HG02763 (cell line): ENCODE measurements at regions not wholly inside any gene's neighbourhood (a gene's known extent, or its start where the extent isn't known, plus 50 kb on each side); places are given as distances from the start of the nearest gene placed in this dataset.
A peak's percentile ranks its signal among the peaks of the same experiment; 100 is the strongest.
"Not testable (repeated sequence)": the region's sequence is repeated elsewhere in the genome, so short reads cannot be mapped to it uniquely, and the experiment has no call there.

ENCODE experiments used
- ATAC-seq: cut with Tn5 transposase; IDR thresholded peaks from one replicate; pipeline ENCODE4 v1.9.1; 2021; ENCODE audit warnings: mild to moderate bottlenecking, moderate library complexity; ENCODE audit not compliant: unreplicated experiment

DNA sequence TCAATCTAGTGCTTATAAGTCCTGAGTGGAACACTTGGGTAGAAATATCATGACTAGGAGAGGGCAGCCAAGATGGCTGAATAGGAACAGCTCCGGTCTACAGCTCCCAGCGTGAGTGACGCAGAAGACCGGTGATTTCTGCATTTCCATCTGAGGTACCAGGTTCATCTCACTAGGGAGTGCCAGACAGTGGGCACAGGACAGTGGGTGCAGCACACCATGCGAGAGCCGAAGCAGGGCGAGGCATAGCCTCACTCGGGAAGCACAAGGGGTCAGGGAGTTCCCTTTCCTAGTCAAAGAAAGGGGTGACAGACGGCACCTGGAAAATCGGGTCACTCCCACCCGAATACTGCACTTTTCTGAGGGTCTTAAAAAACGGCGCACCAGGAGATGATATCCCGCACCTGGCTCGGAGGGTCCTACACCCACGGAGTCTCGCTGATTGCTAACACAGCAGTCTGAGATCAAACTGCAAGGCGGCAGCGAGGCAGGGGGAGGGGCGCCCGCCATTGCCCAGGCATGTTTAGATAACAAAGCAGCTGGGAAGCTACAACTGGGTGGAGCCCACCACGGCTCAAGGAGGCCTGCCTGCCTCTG, 302.8 kb downstream of the TFAP2B start:
- not testable (repeated sequence) for ATAC-seq

DNA sequence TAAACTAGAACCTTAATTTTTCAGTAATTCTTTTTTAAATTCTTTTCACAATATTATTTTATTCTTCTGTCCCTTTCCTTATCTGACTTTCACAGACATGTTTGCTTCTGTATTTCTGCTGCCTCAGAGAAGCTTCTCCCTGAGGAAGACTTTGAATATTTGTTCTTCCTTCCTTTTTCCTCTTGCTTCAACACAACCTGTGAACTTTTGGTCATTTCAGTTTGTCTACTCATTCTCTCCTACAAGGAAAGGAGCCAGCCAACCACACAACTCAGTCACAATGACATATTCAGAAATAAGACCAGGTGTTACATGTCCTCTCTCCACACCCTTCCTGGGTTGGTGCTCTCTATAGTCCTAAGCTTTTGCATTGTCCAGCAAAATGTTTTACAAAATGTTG, 310.4 kb downstream of the TFAP2B start:
- no peak for ATAC-seq

DNA sequence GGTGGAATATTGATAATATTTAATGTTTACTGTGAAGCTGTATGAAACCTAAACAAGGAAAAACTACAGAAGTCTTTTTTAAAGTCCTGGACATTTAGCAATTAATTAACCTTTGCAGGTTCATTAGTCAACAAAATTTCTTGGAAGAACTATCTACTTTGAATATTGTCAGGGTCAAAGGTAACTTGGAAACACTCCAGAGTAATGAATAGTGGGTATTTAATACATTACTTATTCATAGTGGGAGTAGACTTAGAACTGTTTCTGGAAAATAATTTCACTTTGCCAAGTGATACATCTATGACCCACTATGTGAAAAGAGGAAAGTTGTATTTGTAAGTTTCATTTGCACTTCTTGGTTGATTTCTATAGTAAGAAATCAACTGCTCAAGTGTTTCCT, 319.1 kb downstream of the TFAP2B start:
- ATAC-seq: no peak

DNA sequence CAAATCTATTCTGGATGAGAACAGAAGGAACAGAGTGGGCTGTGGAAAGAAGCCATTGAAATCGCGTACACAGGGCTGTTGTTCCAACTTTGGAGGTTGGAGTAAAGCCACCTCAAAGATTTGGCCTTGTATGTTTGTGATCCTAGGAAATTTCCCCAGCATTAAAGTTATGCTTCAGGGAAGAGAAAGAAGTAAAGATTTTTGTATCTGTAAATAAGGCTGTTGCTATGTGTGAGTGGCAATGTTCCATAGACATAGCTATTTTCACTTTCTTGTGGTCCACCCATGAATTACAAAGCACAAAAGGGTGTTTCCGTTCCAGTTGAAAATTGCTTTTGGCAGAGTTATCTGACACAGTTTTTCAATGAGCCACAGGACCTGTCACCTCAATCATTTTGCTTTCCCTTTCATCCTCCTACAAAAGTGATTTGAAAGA, 321.3 kb downstream of the TFAP2B start:
- ATAC-seq: no peak

DNA sequence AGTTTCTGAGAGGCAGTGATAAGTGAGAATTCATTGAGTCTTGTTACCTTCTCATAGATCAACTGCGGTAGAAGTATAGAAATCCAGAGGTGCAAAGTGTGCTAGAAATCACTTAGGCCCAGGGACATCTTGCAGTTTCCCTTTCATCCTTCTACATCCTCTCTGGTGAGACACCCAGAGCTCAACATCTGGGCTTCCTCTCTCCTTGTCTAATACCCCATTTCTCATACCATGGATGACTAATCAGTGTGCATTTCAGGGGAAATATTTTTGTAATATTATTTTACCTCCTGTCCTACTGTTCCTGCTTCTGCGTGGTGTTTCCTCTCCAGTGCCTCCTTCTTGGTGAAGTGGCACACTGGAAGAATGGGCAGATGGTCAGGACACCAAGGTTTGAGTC, 322.4 kb downstream of the TFAP2B start:
- no peak for ATAC-seq

DNA sequence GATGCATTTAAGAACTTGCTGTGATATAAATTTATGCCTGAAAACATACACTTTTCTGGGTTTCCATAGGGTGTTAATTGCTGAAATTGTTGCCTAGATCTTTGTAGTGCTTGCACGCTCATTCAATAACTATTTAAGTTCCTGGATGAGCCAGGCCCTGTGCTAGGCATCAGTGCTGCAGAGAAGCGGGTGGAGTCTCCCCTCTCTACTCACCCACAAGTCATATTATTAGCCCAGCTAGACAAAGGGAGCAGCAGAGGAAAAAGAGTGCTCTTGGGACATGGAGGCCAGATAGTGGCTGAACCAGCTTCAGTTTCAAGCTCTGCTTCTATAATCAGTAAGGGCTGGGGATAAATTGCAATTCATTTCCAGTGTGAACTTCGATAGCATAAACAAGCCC, 329.1 kb downstream of the TFAP2B start:
- ATAC-seq: no peak

DNA sequence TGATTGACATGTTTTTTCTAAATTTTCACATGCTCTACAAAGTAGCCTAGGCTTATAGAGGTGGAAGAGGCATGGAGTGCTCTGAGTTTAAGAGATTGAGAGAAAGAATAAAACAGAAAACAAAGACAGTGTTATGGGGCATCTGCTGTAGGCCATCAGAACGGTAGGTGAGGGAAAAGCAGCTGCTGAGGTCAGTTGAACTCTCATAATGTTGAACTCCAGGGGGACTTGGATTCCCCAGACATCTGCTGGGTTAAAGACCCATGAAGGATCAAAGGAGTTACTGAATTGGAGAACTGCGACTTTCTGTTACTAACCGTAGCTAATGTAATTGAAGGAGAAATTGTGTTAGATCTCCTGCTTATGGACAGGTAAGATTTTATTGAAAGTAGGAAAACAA, 333.9 kb downstream of the TFAP2B start:
- no peak for ATAC-seq

DNA sequence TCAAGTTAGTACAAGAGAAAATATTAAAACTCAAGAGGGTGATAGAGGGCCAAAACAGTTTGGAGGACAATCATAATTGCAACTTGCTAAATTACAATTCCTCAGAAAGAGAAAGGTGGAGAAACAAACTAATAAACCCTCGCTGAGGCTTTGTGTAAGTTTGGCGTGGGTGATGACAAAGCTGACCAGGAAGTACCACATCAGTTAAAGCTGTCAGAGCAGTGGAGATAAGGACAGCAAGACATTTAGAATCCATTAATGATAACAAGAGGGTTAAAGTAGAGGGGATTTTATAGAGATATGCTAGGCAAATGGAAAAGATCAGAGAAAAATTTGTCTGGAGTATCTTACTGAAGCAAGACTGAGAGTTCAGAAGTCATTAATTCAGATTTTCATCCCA, 334.4 kb downstream of the TFAP2B start:
- no peak for ATAC-seq

DNA sequence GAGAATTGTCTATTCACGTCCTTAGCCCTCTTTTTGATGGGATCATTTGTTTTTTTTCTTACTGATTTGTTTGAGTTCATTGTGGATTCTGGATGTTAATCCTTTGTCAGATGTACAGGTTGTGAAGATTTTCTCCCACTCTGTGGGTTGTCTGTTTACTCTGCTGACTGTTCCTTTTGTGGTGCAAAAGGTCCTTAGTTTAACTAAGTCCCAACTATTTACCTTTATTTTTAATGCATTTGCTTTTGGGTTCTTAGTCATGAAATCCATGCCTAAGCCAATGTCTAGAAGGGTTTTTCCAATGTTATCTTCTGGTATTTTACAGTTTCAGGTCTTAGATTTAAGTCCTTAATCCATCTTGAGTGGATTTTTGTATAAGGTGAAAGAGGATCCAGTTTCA, 336.3 kb downstream of the TFAP2B start:
- ATAC-seq: not testable (repeated sequence)

DNA sequence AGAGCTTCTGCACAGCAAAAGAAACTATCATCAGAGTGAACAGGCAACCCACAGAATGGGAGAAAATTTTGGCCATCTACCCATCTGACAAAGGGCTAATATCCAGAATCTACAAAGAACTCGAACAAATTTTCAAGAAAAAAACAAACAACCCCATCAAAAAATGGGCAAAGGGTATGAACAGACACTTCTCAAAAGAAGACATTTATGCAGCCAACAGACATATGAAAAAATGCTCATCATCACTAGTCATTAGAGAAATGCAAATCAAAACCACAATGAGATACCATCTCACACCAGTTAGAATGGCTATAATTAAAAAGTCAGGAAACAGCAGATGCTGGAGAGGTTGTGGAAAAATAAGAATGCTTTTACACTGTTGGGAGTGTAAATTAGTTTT, 340.6 kb downstream of the TFAP2B start:
- ATAC-seq: not testable (repeated sequence)

DNA sequence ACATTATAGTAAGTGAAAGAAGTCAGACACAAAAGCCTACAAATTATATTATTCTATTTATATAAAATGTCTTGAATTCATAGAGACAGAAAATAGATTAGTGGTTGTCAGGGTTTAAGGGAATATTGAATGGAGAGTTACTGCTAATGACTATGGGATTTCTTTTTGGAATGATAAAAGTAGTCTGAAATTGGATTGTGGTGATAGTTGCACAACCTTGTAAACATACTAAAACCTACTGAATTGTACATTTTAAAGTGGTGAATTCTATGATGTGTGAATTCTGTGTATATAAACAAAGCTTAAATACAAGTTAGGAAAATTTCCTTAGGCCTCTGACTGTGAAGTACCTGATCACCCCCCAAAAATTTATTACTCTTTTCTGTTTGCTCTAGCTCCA, 343.1 kb downstream of the TFAP2B start:
- ATAC-seq: no peak

DNA sequence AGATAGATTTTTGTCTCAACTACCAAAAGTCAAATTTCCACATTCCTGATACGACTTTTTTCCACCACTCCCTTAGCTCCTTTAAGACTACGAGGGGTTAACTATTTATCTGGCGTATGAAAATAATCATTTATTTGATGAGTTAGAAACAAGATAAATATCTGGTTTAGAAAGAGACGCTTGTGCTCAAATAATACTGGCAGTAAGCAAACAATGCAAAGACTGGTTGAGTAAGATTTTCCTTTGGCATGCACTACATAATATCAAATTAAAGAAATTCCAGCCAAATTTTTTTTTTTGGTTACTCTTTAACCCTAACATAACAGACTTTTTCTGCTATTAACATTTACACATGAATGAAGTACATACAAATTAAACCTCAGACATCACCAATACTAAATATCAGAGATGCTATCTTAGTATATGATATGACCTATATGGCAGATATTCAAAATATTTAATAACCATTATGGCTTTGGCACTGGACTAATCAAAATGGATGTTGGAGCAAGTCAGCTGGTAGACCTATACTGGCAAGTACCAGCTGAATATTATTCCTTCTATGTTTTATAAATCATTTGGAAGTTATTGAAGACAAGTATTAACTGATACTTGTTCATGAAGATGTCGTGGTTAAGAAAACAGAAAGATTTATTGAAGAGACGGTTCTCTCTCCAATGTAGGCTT, 345.3 kb downstream of the TFAP2B start:
- ATAC-seq: no peak

DNA sequence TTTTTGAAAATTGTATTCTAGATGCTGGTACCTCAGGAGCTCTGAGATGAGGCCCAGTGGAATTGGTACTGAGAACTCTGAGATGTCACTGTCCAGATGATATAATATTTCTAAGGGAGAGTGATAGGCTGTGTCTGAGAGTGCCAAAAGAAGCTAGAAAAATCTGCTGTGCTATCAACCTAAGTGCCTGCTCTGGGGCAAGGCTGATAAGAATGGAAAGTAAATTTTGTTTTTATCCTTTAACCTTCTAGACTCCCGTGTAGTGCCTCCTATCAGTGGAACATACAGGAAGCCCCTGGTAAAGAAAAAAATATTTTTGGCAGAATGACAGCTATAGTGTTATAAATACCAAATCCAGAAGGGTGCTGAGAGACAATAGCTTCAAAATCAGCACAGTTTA, 348.2 kb downstream of the TFAP2B start:
- no peak for ATAC-seq

DNA sequence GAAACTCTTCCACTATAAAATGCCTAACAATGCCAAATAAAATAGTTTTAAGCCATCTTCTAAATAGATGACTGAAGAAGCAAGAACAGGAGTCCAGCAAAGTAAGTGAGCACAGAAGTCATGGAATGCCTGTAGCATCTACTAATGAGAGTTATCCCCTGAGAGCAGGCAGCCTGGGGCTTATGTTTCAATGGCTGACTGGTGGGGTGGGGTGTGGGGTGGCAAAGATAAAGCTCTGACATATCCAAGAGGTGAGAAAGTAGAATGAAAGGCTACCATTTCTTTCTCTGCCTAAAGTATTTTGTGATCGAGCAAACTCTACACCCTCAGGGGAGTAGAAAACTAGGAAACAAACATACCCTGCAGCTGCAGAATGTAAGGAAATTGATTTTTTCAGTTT, 348.8 kb downstream of the TFAP2B start:
- no peak for ATAC-seq

DNA sequence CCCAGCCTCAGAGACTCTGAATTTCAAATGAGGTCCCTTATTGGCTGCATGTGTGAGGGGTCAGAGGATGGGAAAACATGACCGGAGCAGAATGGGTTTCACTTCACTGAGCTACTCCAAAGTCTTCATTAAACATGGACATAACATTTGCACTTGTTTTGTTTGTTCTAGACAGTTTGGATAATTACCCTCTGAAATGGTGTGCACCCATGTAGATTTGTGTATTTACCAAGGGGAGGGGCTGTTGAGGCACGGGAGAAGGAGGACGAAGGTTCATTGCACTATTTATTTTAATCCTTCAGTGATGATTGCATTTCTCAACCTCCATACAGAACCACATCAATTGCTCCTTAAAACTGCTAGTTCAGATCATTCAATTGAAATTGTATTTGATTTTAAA, 364.2 kb downstream of the TFAP2B start:
- ATAC-seq: no peak

DNA sequence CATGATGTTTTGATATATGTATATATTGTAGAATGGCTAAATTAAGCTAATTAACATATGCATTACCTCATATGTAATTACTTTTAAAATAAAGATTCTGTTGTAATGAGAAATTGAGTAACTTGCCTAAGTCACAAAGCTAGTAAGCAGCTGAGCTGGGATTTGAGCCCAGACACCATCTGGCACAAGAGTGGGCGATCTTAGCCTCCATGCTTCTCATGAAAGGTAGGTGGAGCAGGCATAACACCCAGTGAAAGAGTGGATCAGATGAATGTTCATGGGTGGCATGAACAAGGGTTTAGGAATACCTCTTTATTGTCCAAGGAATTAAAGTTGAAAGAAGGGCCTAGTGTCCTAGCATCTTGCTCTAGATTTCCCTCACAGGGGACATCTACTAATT, 365.4 kb downstream of the TFAP2B start:
- no peak for ATAC-seq

DNA sequence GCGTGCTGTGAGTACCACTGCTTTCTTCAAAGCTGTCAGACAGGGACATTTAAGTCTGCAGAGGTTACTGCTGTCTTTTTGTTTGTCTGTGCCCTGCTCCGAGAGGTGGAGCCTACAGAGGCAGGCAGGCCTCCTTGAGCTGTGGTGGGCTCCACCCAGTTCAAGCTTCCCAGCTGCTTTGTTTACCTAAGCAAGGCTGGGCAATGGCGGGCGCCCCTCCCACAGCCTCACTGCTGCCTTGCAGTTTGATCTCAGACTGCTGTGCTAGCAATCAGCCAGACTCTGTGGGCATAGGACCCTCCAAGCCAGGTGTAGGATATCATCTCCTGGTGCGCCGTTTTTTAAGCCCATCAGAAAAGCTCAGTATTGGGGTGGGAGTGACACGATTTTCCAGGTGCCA, 374.5 kb downstream of the TFAP2B start:
- ATAC-seq: not testable (repeated sequence)

DNA sequence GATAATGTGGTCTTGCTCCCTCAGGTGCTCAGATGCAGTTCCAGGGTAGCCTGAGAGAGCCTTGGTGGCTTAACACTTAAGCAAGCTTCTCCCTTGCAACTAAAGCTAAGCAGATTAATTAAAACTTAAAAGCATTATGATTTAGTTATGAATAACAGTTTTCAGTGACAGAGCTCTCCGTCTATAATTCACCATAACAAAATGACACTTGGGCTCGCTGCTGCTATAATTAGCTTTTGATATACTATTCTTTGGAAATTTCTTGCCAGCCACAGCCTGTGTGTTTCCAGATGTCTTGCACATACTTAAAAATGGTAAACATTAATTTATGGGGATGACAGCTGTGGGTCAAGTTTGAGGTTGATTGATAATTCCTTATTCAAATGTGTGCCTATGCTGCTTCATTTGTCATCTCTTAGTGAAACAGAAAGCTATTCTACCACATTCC, 380.5 kb downstream of the TFAP2B start:
- ATAC-seq: peak; percentile 52

DNA sequence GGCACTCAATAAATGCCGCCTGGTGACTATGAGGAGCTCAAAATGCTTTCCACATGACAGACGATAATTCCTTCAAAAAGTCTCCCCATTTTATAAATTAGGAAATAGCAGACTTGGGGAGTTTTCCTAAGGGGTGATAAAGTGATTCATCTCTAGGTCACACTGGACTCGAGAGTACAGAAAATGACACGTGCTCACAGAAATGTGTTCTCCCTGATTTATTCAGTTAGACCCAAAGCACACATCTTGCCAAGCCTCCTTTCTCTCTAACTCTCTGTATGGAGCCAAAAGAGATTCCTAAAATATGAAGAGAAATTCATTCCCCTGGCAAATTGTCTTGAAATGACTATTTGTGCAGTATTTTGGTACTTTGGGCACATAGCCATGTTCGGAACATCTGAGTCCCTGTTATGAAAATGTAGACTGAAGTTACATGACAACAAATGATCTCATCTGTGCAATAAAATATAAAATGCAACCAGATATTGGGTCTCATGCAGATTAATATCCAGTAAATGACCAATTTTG, 381.1 kb downstream of the TFAP2B start:
- no peak for ATAC-seq

DNA sequence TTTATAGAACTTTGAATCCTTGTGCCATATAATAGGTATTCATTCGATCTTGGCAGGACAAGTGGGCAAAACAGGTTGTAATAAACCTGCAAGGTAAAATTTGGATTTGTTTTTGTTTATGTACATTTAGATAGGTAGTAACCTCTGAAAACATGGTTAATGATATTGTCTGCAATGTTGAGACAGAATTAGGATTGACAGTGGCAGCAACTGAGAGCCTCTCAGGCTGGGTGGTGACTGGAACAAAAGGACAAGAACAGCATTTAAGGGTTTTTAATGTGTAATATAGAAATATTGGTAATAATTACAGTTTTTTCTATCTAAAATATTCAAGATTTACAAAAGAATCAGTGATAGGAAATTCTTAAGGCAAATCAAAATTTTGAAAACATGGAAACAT, 382.0 kb downstream of the TFAP2B start:
- ATAC-seq: no peak

DNA sequence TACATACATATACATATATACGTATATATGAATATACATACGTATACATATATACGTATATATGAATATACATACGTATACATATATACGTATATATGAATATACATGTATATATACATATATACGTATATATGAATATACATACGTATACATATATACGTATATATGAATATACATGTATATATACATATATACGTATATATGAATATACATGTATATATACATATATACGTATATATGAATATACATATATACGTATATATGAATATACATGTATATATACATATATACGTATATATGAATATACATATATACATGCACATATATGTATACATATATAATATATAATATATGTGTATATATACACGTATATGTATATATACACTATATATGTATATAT, 384.0 kb downstream of the TFAP2B start:
- ATAC-seq: not testable (repeated sequence)

DNA sequence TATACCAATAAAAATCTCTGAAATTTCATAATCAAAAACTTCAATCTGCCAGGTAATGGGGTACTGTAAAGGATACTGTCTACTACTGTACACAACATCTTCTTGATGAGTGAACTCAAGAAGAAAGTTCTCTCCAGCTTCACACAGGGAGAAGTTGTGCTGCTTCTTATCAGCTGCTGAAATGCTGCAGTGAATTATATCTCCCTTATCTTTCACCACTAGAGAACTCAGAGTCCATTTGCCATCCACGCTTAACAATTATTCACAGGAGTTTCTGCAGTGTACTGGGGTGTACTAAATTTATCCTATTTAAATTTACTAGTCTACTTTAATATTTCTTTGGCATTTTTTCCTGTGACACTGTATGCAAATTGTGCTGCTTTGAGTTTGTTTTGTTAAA, 384.8 kb downstream of the TFAP2B start:
- ATAC-seq: no peak

DNA sequence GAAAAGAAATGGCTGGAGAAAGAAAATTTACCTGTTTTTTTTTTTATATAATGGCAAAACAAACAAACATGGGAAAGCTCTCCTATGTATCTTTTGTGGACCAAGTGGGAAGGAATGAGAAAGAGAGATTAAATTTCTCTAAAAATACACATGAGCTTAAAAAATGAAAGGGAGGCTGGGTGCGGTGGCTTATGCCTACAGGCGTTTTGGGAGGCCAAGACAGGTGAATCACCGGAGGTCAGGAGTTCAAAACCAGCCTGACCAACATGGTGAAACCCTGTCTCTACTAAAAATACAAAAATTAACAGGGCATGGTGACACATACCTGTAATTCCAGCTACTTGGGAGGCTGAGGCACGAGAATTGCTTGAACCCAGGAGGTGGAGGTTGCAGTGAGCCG, 388.0 kb downstream of the TFAP2B start:
- ATAC-seq: not testable (repeated sequence)
